IMR-90 (cell line): ENCODE measurements at regions not wholly inside any gene's neighbourhood (a gene's known extent, or its start where the extent isn't known, plus 50 kb on each side); places are given as distances from the start of the nearest gene placed in this dataset.

ENCODE experiments used
- ATAC-seq: fragments of 200-7000 bp; cut with Tn5 transposase; 2 replicates; pipeline ENCODE4 v1.9.1; 2020; ENCODE audit warnings: low read depth, mild to moderate bottlenecking, moderate library complexity
- BruUV-seq: library from RNA; stranded (reverse); fragments of 400-500 nt; replicated peaks from 2 replicates; lab custom pipeline; 2021; lab: Mats Ljungman, UMichigan
- CTCF ChIA-PET: fragments of 300-600 bp; formaldehyde crosslinking; extraction: SDS; loops from one replicate; lab custom pipeline; 2021; ENCODE audit warnings: antibody characterized with exemption; lab: Yijun Ruan, JAX
- POLR2A ChIA-PET: fragments of 300-600 bp; sonication (Branson Sonifier 250); formaldehyde crosslinking; loops from one replicate; lab custom pipeline; 2022; ENCODE audit warnings: antibody characterized with exemption; ENCODE audit not compliant: unreplicated experiment; lab: Charles Lee
- DNase-seq: peaks from one replicate; pipeline ENCODE4 v3.0.0; 2013
- H2AFZ ChIP-seq: replicated peaks from 2 replicates; pipeline ENCODE3; 2013; ENCODE audit warnings: low read length, mild to moderate bottlenecking; ENCODE audit not compliant: poor library complexity
- H2AK5ac ChIP-seq: 2 replicates; pipeline ENCODE4 v1.6.1; 2013; ENCODE audit warnings: low read depth, low read length, inconsistent platforms
- H2AK9ac ChIP-seq: replicated peaks from 2 replicates; pipeline ENCODE3; 2013; ENCODE audit warnings: mild to moderate bottlenecking, low read depth, low read length, moderate library complexity; ENCODE audit not compliant: poor library complexity
- H2BK120ac ChIP-seq: 2 replicates; pipeline ENCODE4 v1.6.1; 2013; ENCODE audit warnings: low read depth, low read length, inconsistent platforms
- H2BK15ac ChIP-seq: 3 replicates; pipeline ENCODE4 v1.6.1; 2013; ENCODE audit warnings: low read depth, low read length, inconsistent platforms
- H2BK20ac ChIP-seq: 2 replicates; pipeline ENCODE4 v1.6.1; 2013; ENCODE audit warnings: low read depth, mild to moderate bottlenecking, inconsistent platforms, low read length, moderate library complexity
- H2BK5ac ChIP-seq: 2 replicates; pipeline ENCODE4 v1.6.1; 2013; ENCODE audit warnings: mild to moderate bottlenecking, low read depth, low read length, inconsistent platforms; ENCODE audit not compliant: poor library complexity, severe bottlenecking
- H3K14ac ChIP-seq: replicated peaks from 2 replicates; pipeline ENCODE4 v1.6.1; 2013; ENCODE audit warnings: low read depth, low read length, inconsistent platforms
- H3K18ac ChIP-seq: 2 replicates; pipeline ENCODE4 v1.6.1; 2013; ENCODE audit warnings: low read depth, low read length, control low read depth
- H3K23ac ChIP-seq: 2 replicates; pipeline ENCODE4 v1.6.1; 2013; ENCODE audit warnings: low read depth, low read length, inconsistent platforms
- H3K27ac ChIP-seq: 2 replicates; pipeline ENCODE4 v1.5.1; 2013; ENCODE audit warnings: mild to moderate bottlenecking, control low read depth, low read length; ENCODE audit not compliant: insufficient read depth
- H3K27me3 ChIP-seq: 2 replicates; pipeline ENCODE4 v1.6.1; 2013; ENCODE audit warnings: low read length; ENCODE audit not compliant: control insufficient read depth, insufficient read depth
- H3K36me3 ChIP-seq: 2 replicates; pipeline ENCODE4 v1.6.1; 2013; ENCODE audit warnings: low read length, mixed read lengths; ENCODE audit not compliant: control insufficient read depth, insufficient read depth
- H3K4ac ChIP-seq: 2 replicates; pipeline ENCODE4 v1.6.1; 2013; ENCODE audit warnings: low read depth, low read length, inconsistent platforms
- H3K4me1 ChIP-seq: 2 replicates; pipeline ENCODE4 v1.6.1; 2013; ENCODE audit warnings: low read length, mixed read lengths; ENCODE audit not compliant: control insufficient read depth, insufficient read depth
- H3K4me2 ChIP-seq: 2 replicates; pipeline ENCODE4 v1.6.1; 2013; ENCODE audit warnings: low read depth, mild to moderate bottlenecking, control low read depth, low read length, moderate library complexity
- H3K4me3 ChIP-seq: 2 replicates; pipeline ENCODE4 v1.5.1; 2013; ENCODE audit warnings: low read depth, mild to moderate bottlenecking, control low read depth, low read length, moderate library complexity; ENCODE audit not compliant: insufficient read depth
- H3K56ac ChIP-seq: 2 replicates; pipeline ENCODE4 v1.6.1; 2013; ENCODE audit warnings: low read length, inconsistent platforms; ENCODE audit not compliant: insufficient read depth; ENCODE audit errors: extremely low read depth
- H3K79me1 ChIP-seq, 2 experiments: 2 replicates each; pipeline ENCODE4 v1.6.1; 2013; ENCODE audit warnings: low read length in 2 of 2, inconsistent platforms in 1 of 2, low read depth in 1 of 2
- H3K9ac ChIP-seq: 2 replicates; pipeline ENCODE4 v1.6.1; 2013; ENCODE audit warnings: low read depth, low read length, control low read depth
- H3K9me1 ChIP-seq: 2 replicates; pipeline ENCODE4 v1.6.1; 2013; ENCODE audit warnings: low read length, inconsistent platforms; ENCODE audit not compliant: insufficient read depth
- H3K9me3 ChIP-seq: 2 replicates; pipeline ENCODE4 v1.6.1; 2013; ENCODE audit warnings: low read length; ENCODE audit not compliant: control insufficient read depth, insufficient read depth
- H4K20me1 ChIP-seq: 2 replicates; pipeline ENCODE4 v1.6.1; 2013; ENCODE audit warnings: low read length, inconsistent platforms; ENCODE audit not compliant: insufficient read depth
- H4K5ac ChIP-seq: 2 replicates; pipeline ENCODE4 v1.6.1; 2013; ENCODE audit warnings: mild to moderate bottlenecking, low read depth, low read length, control low read depth
- H4K8ac ChIP-seq, 2 experiments: 2 replicates each; pipeline ENCODE4 v1.6.1; 2013; ENCODE audit warnings: low read depth in 2 of 2, low read length in 2 of 2, control low read depth in 1 of 2, inconsistent platforms in 1 of 2
- H4K91ac ChIP-seq: 2 replicates; pipeline ENCODE4 v1.6.1; 2013; ENCODE audit warnings: low read depth, low read length, inconsistent platforms; ENCODE audit not compliant: insufficient read depth
- CEBPB ChIP-seq: IDR thresholded peaks from 2 replicates; pipeline ENCODE4 v1.6.1; 2012; ENCODE audit warnings: low read depth, low read length, improper control_type of control experiment
- MAFK ChIP-seq: IDR thresholded peaks from 2 replicates; pipeline ENCODE4 v1.6.1; 2012; ENCODE audit warnings: low read depth, low read length, improper control_type of control experiment
- WGBS, 2 experiments: methylation state at CpG; one replicate each; pipeline versions ENCODE4 v1.1.5 to v1.1.7; 2013; ENCODE audit warnings: missing lambda C conversion rate in 2 of 2; ENCODE audit not compliant: insufficient read length in 1 of 2; ENCODE audit errors: extremely low coverage in 2 of 2; 5-methylcytosine and 5-hydroxymethylcytosine counted together
- dilution Hi-C: fragments of 300-500 bp; cut with HindIII; formaldehyde crosslinking; loops from one replicate; pipeline ENCODE4 v1.14.3; 2018; ENCODE audit warnings: low sequenced_read_pairs; ENCODE audit not compliant: unreplicated experiment
- in situ Hi-C: fragments of 300-500 bp; cut with MboI; formaldehyde crosslinking; loops from 3 replicates; pipeline ENCODE4 v1.14.3; 2019; ENCODE audit warnings: low sequenced_read_pairs, inconsistent platforms, mixed read lengths
- intact Hi-C: fragments of 100-400 bp; cut with micrococcal nuclease; formaldehyde crosslinking; loops from 2 replicates; pipeline ENCODE4 v1.10.0; 2022

DNA sequence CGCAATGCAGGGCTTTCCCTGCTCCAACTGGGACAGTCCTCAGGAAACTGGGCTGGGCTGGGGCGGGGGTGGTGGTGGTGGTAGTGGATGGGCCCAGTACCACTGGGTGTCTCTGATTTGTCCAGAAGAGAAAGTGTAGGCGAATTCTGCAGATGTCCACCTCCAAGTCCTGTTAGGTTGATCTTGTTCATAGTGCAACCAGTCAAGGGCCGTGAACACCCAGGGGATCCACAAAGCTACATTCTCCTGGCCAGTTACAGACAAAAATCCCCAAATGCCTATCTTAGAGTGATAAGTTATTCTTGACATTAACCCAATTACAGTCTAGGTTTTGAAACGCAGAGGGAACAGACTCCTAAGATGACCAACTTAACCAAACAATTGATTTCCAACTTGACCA, 97.5 kb upstream of the SHB start:
- no peak overlapping the region for H3K4me3 ChIP-seq
- dilution Hi-C loops (no loop called here), in situ Hi-C loops (no loop called here), intact Hi-C loops (no loop called here)
- ChIA-PET POLR2A (no interaction called here), CTCF (no interaction called here)
- H3K36me3 ChIP-seq, result no peaks in the 10 kb centered on the region
- no peak overlapping the region for H3K4ac ChIP-seq
- no peak overlapping the region for H2BK5ac ChIP-seq
- no peak overlapping the region for H2BK120ac ChIP-seq
- H2BK20ac ChIP-seq, result no peak overlapping the region
- no peak overlapping the region for H3K27ac ChIP-seq
- no peak overlapping the region for H3K23ac ChIP-seq
- H3K27me3 ChIP-seq, result peaks cover 21% of the 10 kb centered on the region
- no peaks in the 10 kb centered on the region for H3K9me1 ChIP-seq
- no peaks in the 10 kb centered on the region for H3K79me1 ChIP-seq
- no peak overlapping the region for H3K9ac ChIP-seq
- H3K56ac ChIP-seq, result no peak overlapping the region
- H2BK15ac ChIP-seq, result no peak overlapping the region
- H3K9me3 ChIP-seq, result peaks cover 5% of the 10 kb centered on the region
- no peak overlapping the region for H4K91ac ChIP-seq
- no peak overlapping the region for H2AK9ac ChIP-seq
- no peaks in the 10 kb centered on the region for H3K4me1 ChIP-seq
- H3K18ac ChIP-seq, result no peak overlapping the region
- no peak overlapping the region for H3K14ac ChIP-seq
- no peaks in the 10 kb centered on the region for H4K20me1 ChIP-seq
- no peak overlapping the region for H2AK5ac ChIP-seq
- H4K5ac ChIP-seq, result no peak overlapping the region
- no peak overlapping the region for H2AFZ ChIP-seq
- no TSS peak for BruUV-seq
- no peak overlapping the region for H4K8ac ChIP-seq
- no peak overlapping the region for H3K4me2 ChIP-seq
- ATAC-seq, result no peak
- WGBS, 2 experiments, result 88% methylated on average over 1 of the region's 5 CpGs; no CpG with 5 or more reads in 1 of the 2 experiments
- no peak for DNase-seq
- TF ChIP-seq MAFK (no peak), CEBPB (no peak)
